Retinal pigment epithelial cell (primary cell): ENCODE measurements at regions not wholly inside any gene's neighbourhood (a gene's known extent, or its start where the extent isn't known, plus 50 kb on each side); places are given as distances from the start of the nearest gene placed in this dataset.

ENCODE experiments used
- DNase-seq: peaks from one replicate; pipeline ENCODE4 v3.0.0-alpha.2; 2010; ENCODE audit warnings: low read depth
- H3K4me3 ChIP-seq: 2 replicates; pipeline ENCODE4 v1.5.1; 2011; ENCODE audit warnings: mild to moderate bottlenecking, low read length, control low read depth, moderate library complexity
- TF ChIP-seq, protein P1 (sequence below): conservative IDR thresholded peaks from 2 replicates; pipeline ENCODE4 v1.5.1; 2011; ENCODE audit warnings: low read depth, low read length, control low read depth, inconsistent platforms

DNA sequence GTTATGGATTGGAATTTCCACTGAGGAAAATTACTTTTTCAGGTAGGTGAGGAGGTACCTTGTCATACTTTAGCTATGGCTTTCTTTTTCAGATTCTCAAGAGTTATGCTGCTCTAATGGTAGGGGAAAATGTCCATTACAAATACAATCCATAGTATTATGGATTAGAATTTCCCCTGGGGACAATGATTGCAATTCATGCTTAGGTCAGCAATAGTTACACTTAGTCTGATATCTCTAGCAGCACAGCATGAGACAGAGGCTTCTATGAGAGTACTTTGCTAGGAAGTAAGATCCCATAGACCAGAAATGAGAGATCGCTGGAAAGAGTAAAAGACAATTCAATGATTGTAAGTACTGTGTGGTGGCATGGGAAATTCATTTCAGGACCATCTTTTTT is 949.5 kb upstream of the CDH8 start:
- H3K4me3 ChIP-seq, result no peak overlapping the region
- TF ChIP-seq, protein P1, sequence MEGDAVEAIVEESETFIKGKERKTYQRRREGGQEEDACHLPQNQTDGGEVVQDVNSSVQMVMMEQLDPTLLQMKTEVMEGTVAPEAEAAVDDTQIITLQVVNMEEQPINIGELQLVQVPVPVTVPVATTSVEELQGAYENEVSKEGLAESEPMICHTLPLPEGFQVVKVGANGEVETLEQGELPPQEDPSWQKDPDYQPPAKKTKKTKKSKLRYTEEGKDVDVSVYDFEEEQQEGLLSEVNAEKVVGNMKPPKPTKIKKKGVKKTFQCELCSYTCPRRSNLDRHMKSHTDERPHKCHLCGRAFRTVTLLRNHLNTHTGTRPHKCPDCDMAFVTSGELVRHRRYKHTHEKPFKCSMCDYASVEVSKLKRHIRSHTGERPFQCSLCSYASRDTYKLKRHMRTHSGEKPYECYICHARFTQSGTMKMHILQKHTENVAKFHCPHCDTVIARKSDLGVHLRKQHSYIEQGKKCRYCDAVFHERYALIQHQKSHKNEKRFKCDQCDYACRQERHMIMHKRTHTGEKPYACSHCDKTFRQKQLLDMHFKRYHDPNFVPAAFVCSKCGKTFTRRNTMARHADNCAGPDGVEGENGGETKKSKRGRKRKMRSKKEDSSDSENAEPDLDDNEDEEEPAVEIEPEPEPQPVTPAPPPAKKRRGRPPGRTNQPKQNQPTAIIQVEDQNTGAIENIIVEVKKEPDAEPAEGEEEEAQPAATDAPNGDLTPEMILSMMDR, result no peak
- no peak for DNase-seq

DNA sequence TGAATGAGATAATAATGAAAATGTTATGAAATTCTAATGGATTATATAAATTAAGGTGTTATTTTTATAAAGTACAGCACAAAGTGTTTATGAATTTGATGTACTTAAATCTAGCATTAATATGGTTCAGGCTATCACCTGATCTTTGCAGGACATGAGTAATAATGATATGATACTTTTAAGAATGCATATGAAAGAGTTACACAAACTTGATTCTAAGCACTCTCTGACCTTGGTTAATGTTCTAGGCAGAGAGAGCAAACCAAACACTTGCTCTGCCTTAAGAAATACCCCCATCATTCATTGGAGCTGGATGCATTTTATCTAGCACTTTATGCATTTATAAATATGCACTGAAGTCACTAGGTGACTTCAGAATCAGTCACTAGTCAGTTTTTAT is 942.2 kb upstream of the CDH8 start:
- DNase-seq, result no peak
- TF ChIP-seq, protein P1, result no peak
- no peak overlapping the region for H3K4me3 ChIP-seq

GRCh38 chr16:62977876-62978275 is 941.6 kb upstream of the CDH8 start:
- TF ChIP-seq, protein P1, result no peak
- DNase-seq, result no peak
- H3K4me3 ChIP-seq, result no peak overlapping the region

GRCh38 chr16:62974424-62974823 is 938.2 kb upstream of the CDH8 start:
- DNase-seq, result no peak
- no peak overlapping the region for H3K4me3 ChIP-seq
- TF ChIP-seq, protein P1, result no peak

GRCh38 chr16:62970851-62971250 is 934.6 kb upstream of the CDH8 start:
- TF ChIP-seq, protein P1, result no peak
- no peak overlapping the region for H3K4me3 ChIP-seq
- no peak for DNase-seq

- H3K4me3 ChIP-seq, result no peak overlapping the region
- no peak for DNase-seq
- TF ChIP-seq, protein P1, result no peak
Measured at GRCh38 chr16:62969711-62970318, 933.6 kb upstream of the CDH8 start.

- no peak for DNase-seq
- TF ChIP-seq, protein P1, result no peak
- no peak overlapping the region for H3K4me3 ChIP-seq
Measured at GRCh38 chr16:62967611-62968010, 931.4 kb upstream of the CDH8 start.
